SU-DHL-6 (cell line): ENCODE measurements at regions not wholly inside any gene's neighbourhood (a gene's known extent, or its start where the extent isn't known, plus 50 kb on each side); places are given as distances from the start of the nearest gene placed in this dataset.

Experiments used
- CTCF ChIP-seq: fragments of 200-600 bp; sonication (generic); IDR thresholded peaks from one replicate; pipeline ENCODE4 v1.5.1; 2017; ENCODE audit warnings: antibody characterized with exemption, mild to moderate bottlenecking, low read length, moderate library complexity; ENCODE audit not compliant: insufficient read depth, poor library complexity, severe bottlenecking
- EZH2phosphoT487 ChIP-seq: fragments of 200-600 bp; sonication (generic), shearing (Covaris generic); conservative IDR thresholded peaks from 2 replicates; pipeline ENCODE4 v1.6.1; 2018; ENCODE audit warnings: mild to moderate bottlenecking, antibody characterized with exemption, low read length, moderate library complexity, mixed read lengths

- no peak for TF ChIP-seq CTCF
- TF ChIP-seq EZH2phosphoT487 = no peak
Observed at GRCh38 chr9:105039175-105039799, 111.3 kb upstream of the ABCA1 start.
